Mononuclear cell (primary cell): ENCODE measurements at regions not wholly inside any gene's neighbourhood (a gene's known extent, or its start where the extent isn't known, plus 50 kb on each side); places are given as distances from the start of the nearest gene placed in this dataset.

Experiments
- H3K27me3 ChIP-seq: 2 replicates; pipeline ENCODE4 v1.6.0; 2011; ENCODE audit warnings: low read length, control low read depth; ENCODE audit not compliant: insufficient read depth
- H3K4me1 ChIP-seq: 2 replicates; pipeline ENCODE4 v1.5.1; 2011; ENCODE audit warnings: mild to moderate bottlenecking, low read length, control low read depth; ENCODE audit not compliant: insufficient read depth
- H3K4me3 ChIP-seq: 2 replicates; pipeline ENCODE4 v1.5.1; 2011; ENCODE audit warnings: mild to moderate bottlenecking, low read length, moderate library complexity
- H3K9me3 ChIP-seq: 2 replicates; pipeline ENCODE4 v1.5.1; 2011; ENCODE audit warnings: low read depth, mild to moderate bottlenecking, control low read depth, low read length

DNA sequence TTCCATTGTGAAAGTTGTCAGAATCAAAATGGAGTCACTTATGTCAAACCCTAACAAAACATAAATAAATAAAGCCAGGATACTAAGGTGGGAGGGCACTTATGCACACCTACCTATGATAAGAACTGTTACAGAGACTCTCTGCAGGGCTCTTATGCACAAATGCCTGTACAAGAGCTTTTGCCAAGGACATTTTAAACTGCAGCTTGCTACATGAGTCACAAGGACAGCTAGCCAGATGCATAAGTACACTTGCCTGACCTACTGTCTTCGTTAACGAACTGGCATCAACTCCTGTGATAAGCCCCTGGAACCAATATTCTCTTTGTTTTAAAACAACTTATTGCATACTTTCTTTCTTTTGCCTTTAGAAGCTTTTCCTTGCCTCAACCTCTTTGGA, 152.9 kb upstream of the SPEF2 start:
- Histone ChIP-seq H3K4me3 (no peak overlapping the region), H3K4me1 (no peaks in the 10 kb centered on the region), H3K9me3 (no peaks in the 10 kb centered on the region), H3K27me3 (no peaks in the 10 kb centered on the region)

DNA sequence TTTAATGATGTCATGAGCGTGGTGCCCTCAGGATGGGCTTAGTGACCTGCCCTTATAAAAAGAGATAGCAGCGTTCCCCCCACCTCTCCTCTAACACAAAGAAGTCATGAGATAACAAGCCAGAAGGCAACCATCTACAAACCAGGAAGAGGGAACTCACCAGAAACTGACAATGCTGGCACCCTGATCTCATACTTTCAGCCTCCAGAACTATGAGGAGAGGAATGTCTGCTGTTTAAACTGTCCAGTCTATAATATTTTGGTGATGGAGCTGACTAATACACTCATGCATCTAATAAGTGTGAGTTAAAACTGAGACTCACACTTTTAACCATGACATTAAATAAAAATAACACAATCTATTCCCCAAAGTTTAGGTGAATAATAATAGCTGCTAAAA, 156.1 kb upstream of the SPEF2 start:
- Histone ChIP-seq H3K9me3 (no peaks in the 10 kb centered on the region), H3K4me1 (no peaks in the 10 kb centered on the region), H3K4me3 (no peak overlapping the region), H3K27me3 (no peaks in the 10 kb centered on the region)

DNA sequence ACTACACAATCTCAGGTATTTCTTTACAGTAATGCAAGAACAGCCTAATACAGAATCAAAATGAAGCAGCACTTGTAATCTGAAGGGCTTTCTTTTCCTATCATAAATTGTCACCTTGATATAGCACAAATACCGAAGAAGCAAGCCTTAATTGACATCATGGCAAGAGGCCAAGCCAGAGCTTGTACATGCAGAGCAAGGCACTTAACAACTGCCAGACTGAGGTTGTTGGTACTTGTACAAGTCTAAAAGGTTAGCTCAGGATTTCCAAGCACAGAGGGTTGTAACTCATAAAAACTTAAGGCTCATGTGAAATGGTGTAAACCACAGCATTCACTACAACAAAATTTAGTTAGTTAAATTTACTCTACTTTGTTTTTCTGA, 158.8 kb upstream of the SPEF2 start:
- Histone ChIP-seq H3K4me3 (no peak overlapping the region), H3K27me3 (no peaks in the 10 kb centered on the region), H3K4me1 (no peaks in the 10 kb centered on the region), H3K9me3 (no peaks in the 10 kb centered on the region)

- Histone ChIP-seq H3K4me3 (no peak overlapping the region), H3K9me3 (no peaks in the 10 kb centered on the region), H3K27me3 (no peaks in the 10 kb centered on the region), H3K4me1 (no peaks in the 10 kb centered on the region)
Observed at GRCh38 chr5:35457912-35458823, 159.5 kb upstream of the SPEF2 start.

DNA sequence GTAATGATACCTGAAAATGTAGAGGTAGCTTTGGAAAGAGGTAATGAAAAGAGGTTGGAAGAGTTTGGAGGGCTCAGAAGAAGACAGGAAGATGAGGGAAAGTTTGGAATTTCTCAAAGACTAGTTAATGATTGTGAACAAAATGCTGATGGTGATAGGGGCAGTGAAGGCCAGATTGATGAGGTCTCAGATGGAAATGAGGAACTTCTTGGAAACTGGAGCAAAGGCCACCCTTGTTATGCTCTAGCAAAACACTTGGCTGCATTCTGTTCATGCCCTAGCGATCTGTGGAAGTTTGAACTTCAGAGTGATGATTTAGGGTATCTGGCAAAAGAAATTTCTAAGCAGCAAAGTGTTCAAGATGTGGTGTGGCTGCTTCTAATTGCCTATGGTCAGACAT, 161.2 kb upstream of the SPEF2 start:
- no peak overlapping the region for H3K4me3 ChIP-seq
- no peaks in the 10 kb centered on the region for H3K27me3 ChIP-seq
- no peaks in the 10 kb centered on the region for H3K4me1 ChIP-seq
- no peaks in the 10 kb centered on the region for H3K9me3 ChIP-seq

GRCh38 chr5:35454011-35454525, 163.6 kb upstream of the SPEF2 start:
- H3K4me3 ChIP-seq = no peak overlapping the region
- peaks cover 6% of the 10 kb centered on the region for H3K9me3 ChIP-seq
- no peaks in the 10 kb centered on the region for H3K27me3 ChIP-seq
- H3K4me1 ChIP-seq = no peaks in the 10 kb centered on the region

DNA sequence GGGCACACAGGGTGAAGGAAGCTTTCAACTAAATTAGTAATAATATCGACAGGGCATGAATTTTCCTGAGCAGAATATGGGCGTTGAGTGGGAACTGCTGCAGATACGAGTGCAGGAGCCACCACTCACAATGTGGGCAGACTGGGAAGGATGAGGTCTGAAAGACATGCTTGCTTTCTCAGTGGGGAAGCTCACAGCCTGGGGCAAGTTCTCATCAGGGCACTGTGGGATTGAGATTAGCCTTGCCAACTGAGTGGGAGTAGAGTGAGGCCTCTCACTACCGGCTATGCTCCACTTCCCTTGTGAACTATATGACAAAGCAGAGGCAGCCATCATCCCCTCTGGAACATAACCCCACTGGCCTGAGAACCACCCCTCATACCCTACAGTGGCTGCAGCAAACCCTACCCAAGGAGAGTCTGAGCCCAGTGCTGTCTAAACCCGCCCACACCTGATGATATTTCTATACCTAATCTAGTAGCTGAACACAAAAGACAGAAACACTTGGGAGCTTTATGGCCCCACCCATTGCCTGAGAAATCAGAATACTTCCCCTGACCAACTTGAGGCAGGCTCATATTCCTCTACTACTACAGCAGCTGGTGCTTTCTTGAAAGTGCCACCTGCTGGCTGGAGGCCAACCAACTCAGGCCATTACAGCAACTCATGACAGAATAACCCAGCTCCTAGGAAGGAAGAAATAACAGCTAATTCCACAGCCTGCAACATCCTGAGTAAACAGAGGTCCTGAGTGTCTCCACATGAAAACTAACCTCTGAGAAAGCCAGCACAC, 173.7 kb upstream of the SPEF2 start:
- H3K9me3 ChIP-seq = no peaks in the 10 kb centered on the region
- no peaks in the 10 kb centered on the region for H3K27me3 ChIP-seq
- no peaks in the 10 kb centered on the region for H3K4me1 ChIP-seq
- H3K4me3 ChIP-seq = no peak overlapping the region

- no peaks in the 10 kb centered on the region for H3K27me3 ChIP-seq
- no peaks in the 10 kb centered on the region for H3K4me1 ChIP-seq
- H3K4me3 ChIP-seq = no peak overlapping the region
- H3K9me3 ChIP-seq = no peaks in the 10 kb centered on the region
Observed at GRCh38 chr5:35442885-35443639, 174.6 kb upstream of the SPEF2 start.

GRCh38 chr5:35440409-35440808, 177.3 kb upstream of the SPEF2 start:
- no peaks in the 10 kb centered on the region for H3K27me3 ChIP-seq
- no peak overlapping the region for H3K4me3 ChIP-seq
- H3K9me3 ChIP-seq = no peaks in the 10 kb centered on the region
- no peaks in the 10 kb centered on the region for H3K4me1 ChIP-seq

GRCh38 chr5:35438786-35439185, 178.9 kb upstream of the SPEF2 start:
- no peaks in the 10 kb centered on the region for H3K4me1 ChIP-seq
- no peak overlapping the region for H3K4me3 ChIP-seq
- H3K9me3 ChIP-seq = no peaks in the 10 kb centered on the region
- no peaks in the 10 kb centered on the region for H3K27me3 ChIP-seq

- H3K4me3 ChIP-seq = no peak overlapping the region
- no peaks in the 10 kb centered on the region for H3K4me1 ChIP-seq
- H3K27me3 ChIP-seq = no peaks in the 10 kb centered on the region
- H3K9me3 ChIP-seq = no peaks in the 10 kb centered on the region
Observed at GRCh38 chr5:35438288-35438687, 179.4 kb upstream of the SPEF2 start.

GRCh38 chr5:35436400-35437057, 181.1 kb upstream of the SPEF2 start:
- H3K27me3 ChIP-seq = no peaks in the 10 kb centered on the region
- H3K4me3 ChIP-seq = no peak overlapping the region
- H3K4me1 ChIP-seq = no peaks in the 10 kb centered on the region
- H3K9me3 ChIP-seq = no peaks in the 10 kb centered on the region

DNA sequence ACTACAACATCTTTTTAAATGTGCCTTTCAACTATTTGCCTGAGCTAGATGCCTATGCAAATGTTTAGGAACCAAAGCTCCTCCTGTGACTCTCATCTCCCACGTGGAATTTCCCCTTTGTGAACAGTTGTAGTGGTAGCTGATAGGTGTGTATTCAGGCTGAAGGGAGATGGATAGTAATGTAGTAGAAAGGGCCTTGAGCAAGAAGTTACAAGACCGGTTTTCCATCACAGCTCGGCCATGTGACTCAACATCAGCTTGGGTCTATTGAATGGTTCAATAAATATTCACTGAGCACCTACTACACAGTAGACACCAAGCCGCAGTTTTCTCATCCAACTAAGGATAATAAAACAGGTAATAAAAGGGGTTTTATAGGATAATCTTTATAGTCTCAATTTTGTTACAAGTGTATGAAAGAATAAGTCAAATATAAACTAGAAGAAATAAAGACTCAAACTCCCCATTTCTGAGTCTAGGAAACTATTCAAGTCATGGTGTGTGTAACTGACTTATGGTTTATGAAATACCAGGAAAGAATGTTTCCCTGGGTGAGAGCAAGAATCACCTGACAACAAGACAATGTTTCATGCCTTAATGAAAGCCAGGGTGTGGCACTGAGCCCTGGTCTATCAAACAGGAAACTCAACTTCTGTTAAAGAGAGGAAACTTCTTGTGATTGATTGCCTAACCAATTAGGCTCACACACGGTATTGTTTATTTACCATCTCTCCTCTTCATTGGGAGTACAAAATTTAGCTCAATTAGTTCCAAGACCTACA, 187.1 kb upstream of the SPEF2 start:
- Histone ChIP-seq H3K4me3 (no peak overlapping the region), H3K9me3 (no peaks in the 10 kb centered on the region)

DNA sequence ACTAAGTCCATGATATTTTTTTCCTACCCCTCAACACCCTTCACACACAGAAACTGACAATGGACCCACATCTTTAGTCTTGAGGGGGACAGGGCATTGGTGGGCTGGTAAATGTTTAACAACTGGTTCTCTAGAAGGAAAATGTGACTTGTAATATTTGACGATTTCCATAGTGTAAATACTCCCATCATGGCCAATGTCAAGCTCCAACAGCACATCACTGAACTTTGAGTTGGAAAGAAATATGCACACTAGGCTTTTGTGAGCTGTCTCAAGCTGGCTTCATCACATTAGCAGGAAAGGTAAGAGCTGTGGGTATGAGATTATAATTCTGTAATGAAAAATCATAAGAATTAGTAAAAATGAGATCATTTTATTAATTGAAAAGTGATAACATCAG, 189.9 kb upstream of the PRLR start:
- no peaks in the 10 kb centered on the region for H3K9me3 ChIP-seq
- peaks cover 10% of the 10 kb centered on the region for H3K4me1 ChIP-seq
- no peaks in the 10 kb centered on the region for H3K27me3 ChIP-seq
- H3K4me3 ChIP-seq = no peak overlapping the region

More for the DNA sequence above, 187.1 kb upstream of the SPEF2 start:
- Histone ChIP-seq H3K4me1 (peaks cover 17% of the 10 kb centered on the region), H3K27me3 (no peaks in the 10 kb centered on the region)
